ENCODE measurements at regions not wholly inside any gene's neighbourhood (a gene's known extent, or its start where the extent isn't known, plus 50 kb on each side); places are given as distances from the start of the nearest gene placed in this dataset.

DNA sequence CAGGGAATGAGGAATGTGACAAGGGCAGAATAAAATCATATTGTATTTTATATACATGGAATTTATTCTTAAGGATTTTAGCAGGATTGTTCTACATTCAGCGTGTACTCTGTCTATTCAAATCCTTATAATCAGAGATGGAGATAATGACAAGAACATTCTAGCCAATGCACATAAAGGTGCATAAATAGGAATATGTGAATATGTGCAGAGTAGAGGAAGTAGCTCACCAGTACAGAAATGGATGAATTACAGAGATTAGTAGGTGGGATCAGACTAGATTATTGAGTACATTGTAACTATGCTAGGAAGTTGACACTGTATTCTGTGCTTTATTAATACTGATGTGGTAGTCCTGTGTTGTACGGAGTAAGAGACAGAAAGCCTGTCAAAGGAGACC, 1308.8 kb downstream of the FAM181B start:
- H3K4me3 ChIP-seq = no peak overlapping the region
- TF ChIP-seq, protein P1, sequence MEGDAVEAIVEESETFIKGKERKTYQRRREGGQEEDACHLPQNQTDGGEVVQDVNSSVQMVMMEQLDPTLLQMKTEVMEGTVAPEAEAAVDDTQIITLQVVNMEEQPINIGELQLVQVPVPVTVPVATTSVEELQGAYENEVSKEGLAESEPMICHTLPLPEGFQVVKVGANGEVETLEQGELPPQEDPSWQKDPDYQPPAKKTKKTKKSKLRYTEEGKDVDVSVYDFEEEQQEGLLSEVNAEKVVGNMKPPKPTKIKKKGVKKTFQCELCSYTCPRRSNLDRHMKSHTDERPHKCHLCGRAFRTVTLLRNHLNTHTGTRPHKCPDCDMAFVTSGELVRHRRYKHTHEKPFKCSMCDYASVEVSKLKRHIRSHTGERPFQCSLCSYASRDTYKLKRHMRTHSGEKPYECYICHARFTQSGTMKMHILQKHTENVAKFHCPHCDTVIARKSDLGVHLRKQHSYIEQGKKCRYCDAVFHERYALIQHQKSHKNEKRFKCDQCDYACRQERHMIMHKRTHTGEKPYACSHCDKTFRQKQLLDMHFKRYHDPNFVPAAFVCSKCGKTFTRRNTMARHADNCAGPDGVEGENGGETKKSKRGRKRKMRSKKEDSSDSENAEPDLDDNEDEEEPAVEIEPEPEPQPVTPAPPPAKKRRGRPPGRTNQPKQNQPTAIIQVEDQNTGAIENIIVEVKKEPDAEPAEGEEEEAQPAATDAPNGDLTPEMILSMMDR (IDR thresholded peaks at IDR 0.05) = no peak
- H3K27me3 ChIP-seq = no peaks in the 10 kb centered on the region
- H3K36me3 ChIP-seq = no peaks in the 10 kb centered on the region
- no peak overlapping the region for H3K27ac ChIP-seq
- no peak for DNase-seq
- H3K9me3 ChIP-seq = no peaks in the 10 kb centered on the region
- no peaks in the 10 kb centered on the region for H3K4me1 ChIP-seq
- intact Hi-C loops (cut with DNase I; ENCODE audit: low total_unique reads) = no loop called here

DNA sequence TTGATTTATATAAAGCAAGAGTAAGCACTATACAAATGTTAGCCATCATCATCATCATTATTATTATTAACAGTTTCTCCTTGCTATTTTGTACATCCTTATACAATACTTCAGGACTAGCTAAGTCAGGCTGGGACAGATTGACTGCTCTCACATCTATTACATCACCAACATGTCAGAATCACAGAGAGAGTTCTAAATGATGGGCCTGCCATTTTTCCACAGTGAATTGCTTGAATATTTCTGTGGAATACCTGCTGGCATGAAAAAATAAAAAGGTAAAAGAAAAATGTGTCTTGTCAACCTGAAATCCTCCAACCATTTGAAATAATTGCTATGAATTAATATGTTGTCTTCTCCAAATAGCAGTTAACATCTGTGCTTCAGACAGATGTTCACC, 1311.3 kb downstream of the FAM181B start:
- Histone ChIP-seq H3K27ac (no peak overlapping the region), H3K9me3 (no peaks in the 10 kb centered on the region), H3K4me3 (no peak overlapping the region), H3K36me3 (no peaks in the 10 kb centered on the region), H3K27me3 (no peaks in the 10 kb centered on the region), H3K4me1 (no peaks in the 10 kb centered on the region)
- intact Hi-C loops (cut with DNase I; ENCODE audit: low total_unique reads) = no loop called here
- DNase-seq = no peak
- TF ChIP-seq, protein P1 (IDR thresholded peaks at IDR 0.05) = no peak

DNA sequence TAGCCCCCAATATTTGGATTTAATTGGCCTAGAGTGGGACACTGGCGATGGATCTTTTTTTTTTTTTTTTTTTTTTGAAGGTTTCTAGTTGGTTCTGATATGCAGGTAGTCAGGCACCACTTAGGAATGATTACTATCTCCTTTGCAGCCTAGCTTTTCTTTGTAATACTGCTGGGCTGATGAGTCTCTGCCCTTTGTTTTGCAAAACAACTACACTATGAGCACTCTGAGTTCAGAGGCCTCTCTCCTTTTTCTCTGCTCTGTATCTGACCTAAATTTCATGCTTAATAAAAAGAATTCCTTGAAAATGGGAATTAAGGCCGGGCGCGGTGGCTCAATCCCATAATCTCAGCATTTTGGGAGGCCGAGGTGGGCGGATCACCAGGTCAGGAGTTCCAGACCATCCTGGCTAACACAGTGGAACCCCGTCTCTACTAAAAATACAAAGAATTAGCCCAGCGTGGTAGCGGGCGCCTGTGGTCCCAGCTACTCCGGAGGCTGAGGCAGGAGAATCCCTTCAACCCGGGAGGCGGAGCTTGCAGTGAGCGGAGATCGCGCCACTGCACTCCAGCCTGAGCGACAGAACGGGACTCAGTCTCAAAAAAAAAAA, 1312.3 kb downstream of the FAM181B start:
- intact Hi-C loops (cut with DNase I; ENCODE audit: low total_unique reads) = no loop called here
- no peaks in the 10 kb centered on the region for H3K27me3 ChIP-seq
- no peaks in the 10 kb centered on the region for H3K4me1 ChIP-seq
- H3K27ac ChIP-seq = no peak overlapping the region
- no peaks in the 10 kb centered on the region for H3K36me3 ChIP-seq
- DNase-seq = no peak
- TF ChIP-seq, protein P1 (IDR thresholded peaks at IDR 0.05) = no peak
- no peaks in the 10 kb centered on the region for H3K9me3 ChIP-seq
- H3K4me3 ChIP-seq = no peak overlapping the region

DNA sequence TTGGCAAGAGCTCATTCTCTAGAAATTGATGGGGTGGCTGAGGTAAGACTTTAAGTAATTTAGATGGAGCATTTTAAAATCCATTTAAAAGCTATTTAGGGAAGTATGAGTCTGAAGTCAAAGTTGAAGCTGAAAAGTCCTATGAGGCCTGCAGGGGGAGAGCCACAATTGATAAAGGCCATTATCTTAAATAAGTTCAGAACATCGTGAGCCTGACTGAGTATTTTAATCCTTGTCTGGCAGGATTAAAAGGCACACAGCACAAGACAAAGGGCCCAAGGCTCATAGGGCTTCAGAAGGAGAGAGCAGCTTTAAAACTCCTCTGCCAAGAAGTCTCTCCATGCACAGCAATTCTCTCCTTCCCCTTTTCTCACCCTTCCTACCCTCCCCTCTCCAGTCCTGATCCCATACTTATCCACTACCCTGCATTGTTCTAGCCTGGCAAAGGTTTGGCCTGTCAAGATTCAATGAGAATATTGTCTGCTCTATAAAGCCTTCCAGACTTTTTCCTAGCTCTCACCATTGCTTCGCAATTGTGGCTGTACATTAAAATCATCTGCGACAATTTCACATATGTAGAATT, 1312.9 kb downstream of the FAM181B start:
- TF ChIP-seq, protein P1 (IDR thresholded peaks at IDR 0.05) = no peak
- Histone ChIP-seq H3K4me1 (no peaks in the 10 kb centered on the region), H3K36me3 (no peaks in the 10 kb centered on the region), H3K27ac (no peak overlapping the region), H3K9me3 (no peaks in the 10 kb centered on the region), H3K27me3 (no peaks in the 10 kb centered on the region), H3K4me3 (no peak overlapping the region)
- intact Hi-C loops (cut with DNase I; ENCODE audit: low total_unique reads) = no loop called here
- no peak for DNase-seq

DNA sequence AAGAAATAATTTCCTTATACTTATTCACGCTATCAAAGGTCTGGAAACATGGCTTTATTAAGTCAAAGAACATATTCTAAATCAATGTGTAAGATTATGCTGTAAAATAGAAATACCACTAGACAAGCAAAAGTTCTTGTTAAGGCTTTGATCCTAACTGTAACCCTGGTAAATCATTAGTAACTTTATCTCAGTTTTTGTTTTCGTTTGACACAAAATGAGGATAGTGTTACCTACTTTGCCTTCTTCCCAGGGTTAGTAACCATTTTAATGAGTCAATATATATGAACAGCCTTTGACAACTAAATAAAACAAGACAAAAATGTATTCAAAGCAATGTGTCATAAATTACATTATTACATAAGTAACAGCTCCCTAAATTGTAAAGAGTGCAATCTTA, 1336.3 kb downstream of the FAM181B start:
- DNase-seq = no peak
- Histone ChIP-seq H3K27ac (no peak overlapping the region), H3K4me1 (no peaks in the 10 kb centered on the region), H3K4me3 (no peak overlapping the region), H3K36me3 (no peaks in the 10 kb centered on the region), H3K9me3 (no peaks in the 10 kb centered on the region), H3K27me3 (no peaks in the 10 kb centered on the region)
- TF ChIP-seq, protein P1 (IDR thresholded peaks at IDR 0.05) = no peak
- intact Hi-C loops (cut with DNase I; ENCODE audit: low total_unique reads) = no loop called here

All from tibial artery (tissue), 4 donors.